ENCODE measurements at regions not wholly inside any gene's neighbourhood (a gene's known extent, or its start where the extent isn't known, plus 50 kb on each side); places are given as distances from the start of the nearest gene placed in this dataset.
A peak's percentile ranks its signal among the peaks of the same experiment; 100 is the strongest.

DNA sequence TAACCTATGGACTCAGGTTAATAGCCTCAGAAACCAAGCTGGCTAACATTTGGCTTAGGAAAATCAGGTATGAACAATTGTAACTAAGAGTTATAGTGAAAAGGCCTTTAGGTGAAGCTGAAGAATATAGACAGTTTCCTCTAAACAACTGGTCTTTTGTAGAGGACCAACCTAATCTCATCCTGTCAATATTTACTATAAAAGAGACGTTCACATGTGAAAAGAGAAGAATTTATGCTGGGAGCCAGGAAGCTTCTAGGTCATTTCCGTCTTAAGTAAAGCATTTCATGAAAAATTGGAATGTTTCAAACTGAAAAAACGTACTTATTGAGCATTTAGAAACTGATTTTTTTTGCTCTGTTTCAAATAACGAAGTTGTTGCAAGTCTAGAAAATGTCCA lies 764.3 kb upstream of the GOLIM4 start:
- TF ChIP-seq CEBPB (IDR thresholded peaks at IDR 0.05) (no peak), RAD21 (IDR thresholded peaks at IDR 0.05; ENCODE audit: low read depth) (no peak), TAF1 (IDR thresholded peaks at IDR 0.05; ENCODE audit: low read depth) (no peak), ZBTB7A (IDR thresholded peaks at IDR 0.05; ENCODE audit: low read depth) (no peak)

DNA sequence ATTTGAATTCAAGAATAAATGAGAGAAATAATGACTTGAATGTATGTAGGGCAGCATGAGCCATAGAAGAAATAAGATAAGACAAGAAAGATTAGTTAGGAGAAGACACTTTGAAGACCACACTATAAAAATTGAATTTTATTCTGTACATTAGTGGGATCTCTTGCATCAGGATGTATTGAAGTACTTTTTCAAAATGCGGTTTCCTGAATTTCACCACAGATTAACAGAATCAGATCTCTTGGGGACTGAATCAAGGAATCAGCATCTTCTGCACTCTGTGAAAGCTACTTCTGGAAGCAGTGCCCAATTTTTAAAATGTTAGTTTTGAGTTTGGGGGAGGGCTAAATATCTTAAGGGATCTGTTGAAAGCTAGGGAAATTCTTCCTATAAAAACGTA lies 763.9 kb upstream of the GOLIM4 start:
- TF ChIP-seq TAF1 (IDR thresholded peaks at IDR 0.05; ENCODE audit: low read depth): no peak
- no peak for TF ChIP-seq ZBTB7A (IDR thresholded peaks at IDR 0.05; ENCODE audit: low read depth)
- no peak for TF ChIP-seq YY1 (IDR thresholded peaks at IDR 0.05; ENCODE audit: low read depth)
- no peak for TF ChIP-seq NFIC (IDR thresholded peaks at IDR 0.05)

DNA sequence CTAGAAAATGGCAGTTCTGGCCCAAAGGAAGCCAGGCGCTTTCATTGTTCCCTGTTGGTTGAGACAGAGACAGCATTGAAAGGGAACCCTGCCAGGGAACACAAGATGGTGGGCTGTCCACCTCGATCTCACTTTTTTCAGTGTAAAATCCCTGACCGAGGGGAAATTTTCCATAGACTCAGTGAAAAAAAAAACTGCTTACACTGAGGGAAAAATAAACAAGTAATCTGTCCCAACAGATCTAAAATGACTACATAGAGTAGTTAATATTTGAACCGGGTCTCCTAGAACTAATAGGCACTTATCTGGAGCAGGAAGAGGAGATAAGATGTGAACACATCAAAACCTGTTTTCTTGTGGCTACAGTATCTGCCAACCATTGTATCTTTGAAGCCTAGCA lies 763.4 kb upstream of the GOLIM4 start:
- TF ChIP-seq ZBTB7A (IDR thresholded peaks at IDR 0.05; ENCODE audit: low read depth) (no peak), TAF1 (IDR thresholded peaks at IDR 0.05; ENCODE audit: low read depth) (no peak), YY1 (IDR thresholded peaks at IDR 0.05; ENCODE audit: low read depth) (no peak), CEBPB (IDR thresholded peaks at IDR 0.05) (no peak), EP300 (IDR thresholded peaks at IDR 0.05; ENCODE audit: borderline replicate concordance) (no peak), TEAD4 (IDR thresholded peaks at IDR 0.05) (no peak)
- TF ChIP-seq, protein P1, sequence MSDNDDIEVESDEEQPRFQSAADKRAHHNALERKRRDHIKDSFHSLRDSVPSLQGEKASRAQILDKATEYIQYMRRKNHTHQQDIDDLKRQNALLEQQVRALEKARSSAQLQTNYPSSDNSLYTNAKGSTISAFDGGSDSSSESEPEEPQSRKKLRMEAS (IDR thresholded peaks at IDR 0.05): no peak

DNA sequence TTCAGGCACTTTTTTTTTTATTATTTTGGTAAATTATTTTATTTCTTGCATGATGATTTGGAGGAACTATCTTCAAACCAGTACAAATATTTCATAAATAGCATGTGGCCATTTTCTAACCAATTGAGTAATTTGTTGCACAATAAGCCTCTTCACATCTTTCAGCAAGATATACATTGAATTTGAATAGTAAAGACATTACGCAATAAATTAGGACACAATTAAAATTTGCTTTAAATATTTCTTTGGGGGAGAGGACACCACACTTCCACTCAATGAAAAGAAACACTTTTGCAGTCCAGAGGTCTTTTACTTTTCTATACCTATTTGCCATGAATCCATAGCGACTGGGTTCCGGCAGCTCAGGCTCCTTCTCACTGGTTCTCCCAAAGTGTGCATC lies 762.6 kb upstream of the GOLIM4 start:
- TF ChIP-seq EGR1 (IDR thresholded peaks at IDR 0.05) (no peak), YY1 (IDR thresholded peaks at IDR 0.05; ENCODE audit: low read depth) (no peak), NFIC (IDR thresholded peaks at IDR 0.05) (no peak)

DNA sequence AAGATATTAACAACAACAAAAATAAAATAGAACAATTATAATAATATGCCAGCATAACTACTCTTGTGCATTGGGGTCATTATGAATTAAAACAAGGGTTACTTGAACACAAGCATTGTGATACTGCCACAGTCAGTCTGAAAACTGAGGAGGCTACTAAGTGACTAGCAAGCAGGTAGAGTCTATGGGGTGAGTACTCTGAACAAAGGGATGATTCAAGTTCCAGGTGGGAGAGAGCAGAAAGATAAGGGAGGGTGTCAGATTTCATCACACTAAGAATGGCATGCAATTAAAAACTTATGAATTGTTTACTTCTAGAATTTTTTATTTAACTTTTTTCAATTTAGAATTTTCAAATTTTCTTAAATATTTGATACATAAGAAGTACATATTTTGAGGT lies 754.4 kb upstream of the GOLIM4 start:
- TF ChIP-seq TCF12 (IDR thresholded peaks at IDR 0.05; ENCODE audit: low read depth) (no peak), ZBTB7A (IDR thresholded peaks at IDR 0.05; ENCODE audit: low read depth) (no peak), EGR1 (IDR thresholded peaks at IDR 0.05) (no peak), TAF1 (IDR thresholded peaks at IDR 0.05; ENCODE audit: low read depth) (no peak), YY1 (IDR thresholded peaks at IDR 0.05; ENCODE audit: low read depth) (no peak), NFIC (IDR thresholded peaks at IDR 0.05) (no peak), CEBPB (IDR thresholded peaks at IDR 0.05) (no peak), EP300 (IDR thresholded peaks at IDR 0.05; ENCODE audit: borderline replicate concordance) (no peak), CREB1 (IDR thresholded peaks at IDR 0.05; ENCODE audit: low read depth) (no peak), FOXM1 (IDR thresholded peaks at IDR 0.05; ENCODE audit: borderline replicate concordance, low read depth) (no peak), RAD21 (IDR thresholded peaks at IDR 0.05; ENCODE audit: low read depth) (no peak), TEAD4 (IDR thresholded peaks at IDR 0.05) (no peak)
- TF ChIP-seq, protein P1 (IDR thresholded peaks at IDR 0.05): no peak
- TF ChIP-seq, protein P2, sequence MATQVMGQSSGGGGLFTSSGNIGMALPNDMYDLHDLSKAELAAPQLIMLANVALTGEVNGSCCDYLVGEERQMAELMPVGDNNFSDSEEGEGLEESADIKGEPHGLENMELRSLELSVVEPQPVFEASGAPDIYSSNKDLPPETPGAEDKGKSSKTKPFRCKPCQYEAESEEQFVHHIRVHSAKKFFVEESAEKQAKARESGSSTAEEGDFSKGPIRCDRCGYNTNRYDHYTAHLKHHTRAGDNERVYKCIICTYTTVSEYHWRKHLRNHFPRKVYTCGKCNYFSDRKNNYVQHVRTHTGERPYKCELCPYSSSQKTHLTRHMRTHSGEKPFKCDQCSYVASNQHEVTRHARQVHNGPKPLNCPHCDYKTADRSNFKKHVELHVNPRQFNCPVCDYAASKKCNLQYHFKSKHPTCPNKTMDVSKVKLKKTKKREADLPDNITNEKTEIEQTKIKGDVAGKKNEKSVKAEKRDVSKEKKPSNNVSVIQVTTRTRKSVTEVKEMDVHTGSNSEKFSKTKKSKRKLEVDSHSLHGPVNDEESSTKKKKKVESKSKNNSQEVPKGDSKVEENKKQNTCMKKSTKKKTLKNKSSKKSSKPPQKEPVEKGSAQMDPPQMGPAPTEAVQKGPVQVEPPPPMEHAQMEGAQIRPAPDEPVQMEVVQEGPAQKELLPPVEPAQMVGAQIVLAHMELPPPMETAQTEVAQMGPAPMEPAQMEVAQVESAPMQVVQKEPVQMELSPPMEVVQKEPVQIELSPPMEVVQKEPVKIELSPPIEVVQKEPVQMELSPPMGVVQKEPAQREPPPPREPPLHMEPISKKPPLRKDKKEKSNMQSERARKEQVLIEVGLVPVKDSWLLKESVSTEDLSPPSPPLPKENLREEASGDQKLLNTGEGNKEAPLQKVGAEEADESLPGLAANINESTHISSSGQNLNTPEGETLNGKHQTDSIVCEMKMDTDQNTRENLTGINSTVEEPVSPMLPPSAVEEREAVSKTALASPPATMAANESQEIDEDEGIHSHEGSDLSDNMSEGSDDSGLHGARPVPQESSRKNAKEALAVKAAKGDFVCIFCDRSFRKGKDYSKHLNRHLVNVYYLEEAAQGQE (IDR thresholded peaks at IDR 0.05; ENCODE audit: low read depth): no peak
- TF ChIP-seq, protein P3, sequence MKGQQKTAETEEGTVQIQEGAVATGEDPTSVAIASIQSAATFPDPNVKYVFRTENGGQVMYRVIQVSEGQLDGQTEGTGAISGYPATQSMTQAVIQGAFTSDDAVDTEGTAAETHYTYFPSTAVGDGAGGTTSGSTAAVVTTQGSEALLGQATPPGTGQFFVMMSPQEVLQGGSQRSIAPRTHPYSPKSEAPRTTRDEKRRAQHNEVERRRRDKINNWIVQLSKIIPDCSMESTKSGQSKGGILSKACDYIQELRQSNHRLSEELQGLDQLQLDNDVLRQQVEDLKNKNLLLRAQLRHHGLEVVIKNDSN (IDR thresholded peaks at IDR 0.05): no peak

DNA sequence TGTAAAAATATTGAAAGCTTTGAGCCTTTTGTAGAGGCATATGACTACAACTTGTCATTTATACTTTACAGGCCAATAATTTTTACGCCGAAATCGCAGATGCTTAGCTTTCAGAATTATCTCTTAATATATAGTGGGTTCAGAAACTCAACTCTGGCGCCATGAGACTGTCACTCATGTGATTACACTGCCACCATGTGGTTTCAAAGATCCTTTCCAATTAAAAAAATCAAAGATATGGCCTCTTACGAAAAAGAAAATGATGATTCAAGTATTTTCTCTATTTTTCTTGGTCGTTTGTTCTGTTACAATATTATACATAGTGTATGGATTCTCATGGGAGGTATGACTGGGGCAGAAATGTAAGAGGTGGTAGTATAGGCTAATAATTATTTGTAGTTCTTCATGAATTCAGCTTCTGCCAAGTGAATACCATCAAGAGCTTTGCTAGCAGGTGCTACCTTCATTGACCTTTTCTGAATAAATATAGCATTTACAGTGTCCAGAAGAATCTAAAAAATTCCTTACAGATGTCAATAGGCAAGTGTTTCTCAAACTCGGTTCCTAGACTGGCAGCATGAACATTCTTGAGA lies 751.7 kb upstream of the GOLIM4 start:
- TF ChIP-seq CREB1 (IDR thresholded peaks at IDR 0.05; ENCODE audit: low read depth) (no peak), RAD21 (IDR thresholded peaks at IDR 0.05; ENCODE audit: low read depth) (peak; percentile 89)

DNA sequence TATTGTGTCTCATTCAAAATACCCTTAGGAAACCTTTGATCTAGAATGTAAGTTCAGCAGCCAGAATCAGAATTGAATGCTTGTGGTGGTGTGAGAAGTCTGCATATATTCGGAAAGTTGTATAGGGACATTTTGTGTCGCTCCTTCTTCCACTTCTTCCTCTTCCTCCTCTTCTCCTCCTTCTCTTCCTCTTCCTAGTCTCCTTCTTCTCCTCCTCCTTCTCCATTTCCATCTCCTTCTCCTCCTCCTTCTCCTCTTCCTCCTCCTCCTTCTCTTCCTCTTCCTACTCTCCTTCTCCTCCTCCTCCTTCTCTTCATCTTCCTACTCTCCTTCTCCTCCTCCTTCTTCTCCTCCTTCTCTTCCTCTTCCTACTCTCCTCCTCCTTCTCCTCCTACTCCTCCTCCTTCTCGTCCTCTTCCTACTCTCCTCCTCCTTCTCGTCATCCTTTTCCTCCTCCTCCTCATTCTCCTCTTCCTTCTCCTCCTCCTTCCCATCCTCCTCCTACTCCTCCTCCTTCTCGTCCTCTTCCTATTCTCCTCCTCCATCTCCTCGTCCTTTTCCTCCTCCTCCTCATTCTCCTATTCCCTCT lies 749.3 kb upstream of the GOLIM4 start:
- TF ChIP-seq RAD21 (IDR thresholded peaks at IDR 0.05; ENCODE audit: low read depth) (no peak), EGR1 (IDR thresholded peaks at IDR 0.05) (no peak), TAF1 (IDR thresholded peaks at IDR 0.05; ENCODE audit: low read depth) (no peak), ZBTB7A (IDR thresholded peaks at IDR 0.05; ENCODE audit: low read depth) (no peak), YY1 (IDR thresholded peaks at IDR 0.05; ENCODE audit: low read depth) (no peak), CREB1 (IDR thresholded peaks at IDR 0.05; ENCODE audit: low read depth) (no peak), TCF12 (IDR thresholded peaks at IDR 0.05; ENCODE audit: low read depth) (no peak), EP300 (IDR thresholded peaks at IDR 0.05; ENCODE audit: borderline replicate concordance) (no peak), NFIC (IDR thresholded peaks at IDR 0.05) (no peak), CEBPB (IDR thresholded peaks at IDR 0.05) (no peak), TEAD4 (IDR thresholded peaks at IDR 0.05) (no peak), FOXM1 (IDR thresholded peaks at IDR 0.05; ENCODE audit: borderline replicate concordance, low read depth) (no peak)
- TF ChIP-seq, protein P3 (IDR thresholded peaks at IDR 0.05): no peak
- TF ChIP-seq, protein P1 (IDR thresholded peaks at IDR 0.05): no peak
- TF ChIP-seq, protein P2 (IDR thresholded peaks at IDR 0.05; ENCODE audit: low read depth): no peak
